ENCODE measurements at regions not wholly inside any gene's neighbourhood (a gene's known extent, or its start where the extent isn't known, plus 50 kb on each side); places are given as distances from the start of the nearest gene placed in this dataset.

DNA sequence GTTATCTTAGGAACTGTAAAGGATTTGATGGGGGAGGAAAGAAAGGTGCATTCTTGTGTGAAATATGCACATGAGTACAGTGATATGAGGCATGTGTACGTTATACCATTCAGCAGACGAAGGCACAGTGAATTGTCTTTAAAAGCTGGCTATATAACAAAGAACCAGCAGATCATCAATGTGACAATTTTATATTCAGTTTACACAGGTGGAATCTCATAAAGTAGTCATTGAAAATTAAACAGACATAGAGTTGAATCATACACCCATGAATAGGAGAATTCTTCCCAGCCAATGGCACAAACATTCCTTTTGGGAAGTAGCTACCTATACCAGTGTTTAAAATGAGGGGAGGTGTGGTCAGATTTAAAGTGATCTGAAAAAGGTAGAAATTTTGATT lies 470.3 kb downstream of the DSC3 start:
- no peak for ATAC-seq (ENCODE audit: low read depth)
- no peak for DNase-seq
- no peaks in the 10 kb centered on the region for H3K36me3 Mint-ChIP-seq
- no peak overlapping the region for H3K4me3 Mint-ChIP-seq
- POLR2A ChIA-PET, result no interaction called here
- no peak overlapping the region for H3K27ac Mint-ChIP-seq
- no peaks in the 10 kb centered on the region for H3K9me3 Mint-ChIP-seq
- no peaks in the 10 kb centered on the region for H3K27me3 Mint-ChIP-seq
- no peaks in the 10 kb centered on the region for H3K4me1 Mint-ChIP-seq

DNA sequence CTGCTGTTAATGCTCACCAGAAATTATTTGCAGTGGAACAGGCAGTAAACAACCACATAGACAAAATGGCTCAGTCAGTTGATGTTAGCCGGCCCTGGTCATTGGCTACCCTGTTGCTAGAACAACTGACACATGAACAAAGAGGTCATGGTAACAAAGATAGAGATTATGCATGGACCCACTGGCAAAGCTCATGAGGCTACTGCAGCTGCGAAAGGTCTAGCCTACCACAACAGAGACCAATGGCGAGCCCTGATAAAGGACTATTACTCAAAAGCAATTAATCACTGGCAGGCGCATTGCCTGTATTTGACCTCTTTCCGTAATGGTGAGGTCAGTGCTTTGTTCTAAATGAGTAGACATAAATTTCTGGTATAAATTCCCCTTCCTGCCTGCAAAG lies 474.2 kb downstream of the DSC3 start:
- no peaks in the 10 kb centered on the region for H3K4me1 Mint-ChIP-seq
- no peaks in the 10 kb centered on the region for H3K9me3 Mint-ChIP-seq
- no peaks in the 10 kb centered on the region for H3K27me3 Mint-ChIP-seq
- POLR2A ChIA-PET, result no interaction called here
- no peak overlapping the region for H3K27ac Mint-ChIP-seq
- DNase-seq (no peak), ATAC-seq (ENCODE audit: low read depth) (no peak)
- H3K4me3 Mint-ChIP-seq, result no peak overlapping the region
- no peaks in the 10 kb centered on the region for H3K36me3 Mint-ChIP-seq

DNA sequence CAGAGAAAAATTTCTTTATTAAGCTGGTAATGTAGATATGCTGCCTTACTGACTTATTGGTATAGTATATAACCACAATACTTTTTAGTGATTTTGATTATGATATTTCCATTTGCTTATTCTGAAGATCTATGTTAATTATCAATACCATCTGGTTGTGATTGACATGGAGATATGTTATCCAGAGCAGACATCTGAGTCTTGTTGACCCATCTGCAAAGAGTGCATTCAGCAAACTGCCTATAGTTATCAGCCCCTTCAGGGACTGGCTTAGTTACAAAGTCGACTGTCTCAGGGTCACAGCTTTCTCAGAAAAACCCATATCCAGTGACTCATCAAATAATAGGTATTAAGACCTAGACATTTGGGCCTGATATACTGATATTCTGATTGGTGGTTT lies 475.7 kb downstream of the DSC3 start:
- Mint-ChIP-seq H3K36me3 (no peaks in the 10 kb centered on the region), H3K27me3 (no peaks in the 10 kb centered on the region), H3K9me3 (no peaks in the 10 kb centered on the region), H3K4me3 (no peak overlapping the region), H3K4me1 (no peaks in the 10 kb centered on the region), H3K27ac (no peak overlapping the region)
- ATAC-seq (ENCODE audit: low read depth), result no peak
- POLR2A ChIA-PET, result no interaction called here
- DNase-seq, result no peak

DNA sequence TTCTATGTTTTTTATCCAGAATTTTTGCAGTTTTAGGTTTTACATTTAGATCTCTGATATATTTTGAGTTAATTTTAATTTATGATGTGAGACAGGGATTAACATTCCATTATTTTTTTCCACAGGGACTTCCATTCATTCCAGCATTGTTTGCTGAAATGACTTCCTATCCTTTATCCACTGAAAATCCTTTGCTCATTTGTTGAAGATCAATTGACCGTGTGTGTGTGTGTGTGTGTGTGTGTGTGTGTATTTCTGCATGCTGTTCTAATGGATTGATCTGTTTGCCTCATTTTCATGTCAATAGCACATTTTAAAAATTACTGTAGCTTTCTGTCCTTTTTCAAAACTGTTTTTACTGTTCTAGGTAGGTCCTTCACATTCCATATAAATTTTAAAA lies 480.3 kb downstream of the DSC3 start:
- ATAC-seq (ENCODE audit: low read depth) (no peak), DNase-seq (no peak)
- POLR2A ChIA-PET, result no interaction called here
- Mint-ChIP-seq H3K9me3 (no peaks in the 10 kb centered on the region), H3K27me3 (no peaks in the 10 kb centered on the region), H3K4me3 (no peak overlapping the region), H3K27ac (no peak overlapping the region), H3K4me1 (no peaks in the 10 kb centered on the region), H3K36me3 (no peaks in the 10 kb centered on the region)

DNA sequence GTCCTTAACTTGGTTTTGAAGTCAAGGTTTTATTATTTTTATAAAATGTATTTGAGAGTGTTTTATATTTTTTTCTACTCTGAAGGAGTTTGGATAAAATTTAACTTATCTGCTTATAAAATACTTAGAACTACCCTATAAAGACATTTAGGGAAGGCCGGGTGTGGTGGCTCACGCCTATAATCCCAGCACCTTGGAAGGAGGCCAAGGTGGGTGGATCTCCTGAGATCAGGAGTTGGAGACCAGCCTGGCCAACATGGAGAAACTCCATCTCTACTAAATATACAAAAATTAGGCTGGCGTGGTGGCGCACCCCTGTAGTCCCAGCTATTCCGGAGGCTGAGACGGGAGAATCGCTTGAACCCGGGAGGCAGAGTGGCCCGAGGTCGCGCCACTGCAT lies 486.4 kb downstream of the DSC3 start:
- DNase-seq (no peak), ATAC-seq (ENCODE audit: low read depth) (no peak)
- no peak overlapping the region for H3K4me3 Mint-ChIP-seq
- H3K27ac Mint-ChIP-seq, result no peak overlapping the region
- no peaks in the 10 kb centered on the region for H3K36me3 Mint-ChIP-seq
- H3K9me3 Mint-ChIP-seq, result peaks cover 7% of the 10 kb centered on the region
- no peaks in the 10 kb centered on the region for H3K27me3 Mint-ChIP-seq
- POLR2A ChIA-PET, result no interaction called here
- H3K4me1 Mint-ChIP-seq, result no peaks in the 10 kb centered on the region

DNA sequence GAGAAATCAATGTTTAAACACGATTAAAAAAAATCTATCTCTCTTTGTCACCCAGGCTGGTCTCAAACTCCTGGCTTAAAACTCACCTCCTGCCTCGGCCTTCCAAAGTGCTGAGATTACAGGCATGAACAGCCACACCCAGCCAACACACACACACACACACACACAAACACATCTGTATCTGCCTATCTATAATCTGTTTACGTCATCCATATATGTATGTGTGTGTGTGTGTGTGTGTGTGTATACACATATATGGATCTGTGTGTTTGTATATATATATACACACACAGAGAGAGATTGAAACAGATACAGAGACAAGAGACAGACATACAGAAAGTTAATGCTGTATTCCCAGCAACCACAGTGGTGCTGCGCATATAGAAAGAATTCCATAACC lies 497.1 kb downstream of the DSC3 start:
- Mint-ChIP-seq H3K9me3 (peaks cover 2% of the 10 kb centered on the region), H3K27ac (no peak overlapping the region), H3K36me3 (no peaks in the 10 kb centered on the region), H3K27me3 (no peaks in the 10 kb centered on the region), H3K4me1 (no peaks in the 10 kb centered on the region), H3K4me3 (no peak overlapping the region)
- ATAC-seq (ENCODE audit: low read depth) (no peak), DNase-seq (no peak)
- POLR2A ChIA-PET, result no interaction called here

DNA sequence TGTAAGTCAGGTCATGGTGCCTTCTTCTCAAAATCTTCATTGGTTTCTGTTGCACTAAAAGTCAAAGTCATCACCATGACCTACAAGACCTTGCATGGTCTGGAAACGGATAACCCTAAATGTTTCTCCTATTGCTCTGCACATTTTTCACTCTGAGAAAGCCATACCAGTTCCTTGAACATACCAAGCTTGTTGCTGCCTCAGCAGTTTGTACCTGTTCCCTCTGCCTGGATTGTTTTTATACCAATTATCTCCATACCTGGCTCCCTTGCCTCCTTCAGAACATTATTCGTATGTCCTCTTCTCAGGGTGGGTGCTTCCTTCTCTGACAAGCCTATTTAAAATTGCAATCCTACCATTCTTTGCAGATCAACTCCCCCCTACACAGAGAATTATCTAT lies 498.4 kb downstream of the DSC3 start:
- Mint-ChIP-seq H3K36me3 (no peaks in the 10 kb centered on the region), H3K4me3 (no peak overlapping the region), H3K27ac (no peak overlapping the region), H3K9me3 (peaks cover 6% of the 10 kb centered on the region), H3K4me1 (no peaks in the 10 kb centered on the region), H3K27me3 (no peaks in the 10 kb centered on the region)
- DNase-seq (no peak), ATAC-seq (ENCODE audit: low read depth) (no peak)
- POLR2A ChIA-PET, result no interaction called here

DNA sequence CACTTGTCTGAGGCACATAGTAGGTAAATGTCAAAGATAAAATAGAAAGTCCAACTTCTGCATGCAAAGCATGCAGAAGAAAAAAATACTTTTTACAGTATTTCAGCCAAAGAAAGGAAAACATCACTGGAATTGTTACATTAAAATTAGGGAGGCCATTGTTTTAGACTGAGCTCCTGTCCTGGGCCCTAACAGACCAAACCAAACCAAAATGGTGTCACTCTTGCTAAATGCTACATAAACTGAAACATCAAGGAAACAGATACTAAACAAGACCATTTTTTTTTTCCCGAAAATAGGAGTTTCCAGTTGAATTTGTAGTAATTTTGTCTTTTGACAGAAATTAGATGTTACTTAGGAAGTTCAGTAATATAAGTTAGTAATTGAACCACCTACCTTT lies 508.8 kb downstream of the DSC3 start:
- POLR2A ChIA-PET, result no interaction called here
- DNase-seq (no peak), ATAC-seq (ENCODE audit: low read depth) (no peak)
- H3K27me3 Mint-ChIP-seq, result no peaks in the 10 kb centered on the region
- no peaks in the 10 kb centered on the region for H3K36me3 Mint-ChIP-seq
- peaks cover 1% of the 10 kb centered on the region for H3K9me3 Mint-ChIP-seq
- H3K27ac Mint-ChIP-seq, result no peak overlapping the region
- H3K4me1 Mint-ChIP-seq, result no peaks in the 10 kb centered on the region
- H3K4me3 Mint-ChIP-seq, result no peak overlapping the region

DNA sequence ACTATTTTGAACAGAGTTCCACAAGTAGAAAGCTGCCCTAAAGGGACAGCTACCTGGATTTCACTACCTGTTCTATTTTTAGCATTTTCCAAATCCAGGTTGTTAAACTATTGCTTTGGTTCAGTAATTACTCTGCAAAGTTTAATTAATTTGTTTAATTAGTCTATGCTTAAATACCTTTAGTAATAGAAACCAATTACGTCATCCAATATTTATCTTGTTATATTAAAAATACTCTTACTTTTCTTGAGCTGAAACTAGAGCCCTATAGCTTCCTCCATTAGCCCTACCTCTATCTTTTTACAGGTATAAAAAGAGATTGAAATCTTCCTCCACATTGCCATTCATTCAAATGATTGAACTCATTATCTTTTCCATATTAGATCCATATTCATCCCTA lies 514.6 kb downstream of the DSC3 start:
- Mint-ChIP-seq H3K4me3 (no peak overlapping the region), H3K36me3 (no peaks in the 10 kb centered on the region), H3K9me3 (no peaks in the 10 kb centered on the region), H3K27ac (no peak overlapping the region), H3K27me3 (no peaks in the 10 kb centered on the region), H3K4me1 (no peaks in the 10 kb centered on the region)
- POLR2A ChIA-PET, result no interaction called here
- no peak for ATAC-seq (ENCODE audit: low read depth)
- no peak for DNase-seq

DNA sequence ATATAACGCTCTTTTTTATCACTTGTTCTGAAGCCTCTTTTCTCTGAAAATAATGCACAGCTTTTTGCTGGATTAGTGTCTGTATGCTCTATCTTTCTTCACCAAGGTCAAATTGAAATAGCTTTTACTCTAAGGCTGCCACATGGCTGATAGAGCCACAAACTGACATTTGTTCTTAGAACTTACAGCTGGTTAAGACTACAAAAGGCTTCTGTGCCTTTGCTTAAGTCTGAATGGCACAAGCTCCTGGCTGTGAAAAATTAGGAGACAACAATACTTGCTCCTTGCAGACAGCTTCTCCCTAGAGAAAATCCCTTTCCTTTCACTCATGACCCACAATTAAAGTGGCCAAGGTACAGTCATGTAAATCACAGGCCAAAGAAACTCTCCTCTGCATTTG lies 515.3 kb downstream of the DSC3 start:
- Mint-ChIP-seq H3K27me3 (no peaks in the 10 kb centered on the region), H3K4me3 (no peak overlapping the region), H3K36me3 (no peaks in the 10 kb centered on the region), H3K4me1 (no peaks in the 10 kb centered on the region), H3K27ac (no peak overlapping the region), H3K9me3 (no peaks in the 10 kb centered on the region)
- POLR2A ChIA-PET, result no interaction called here
- DNase-seq, result no peak
- ATAC-seq (ENCODE audit: low read depth), result no peak

DNA sequence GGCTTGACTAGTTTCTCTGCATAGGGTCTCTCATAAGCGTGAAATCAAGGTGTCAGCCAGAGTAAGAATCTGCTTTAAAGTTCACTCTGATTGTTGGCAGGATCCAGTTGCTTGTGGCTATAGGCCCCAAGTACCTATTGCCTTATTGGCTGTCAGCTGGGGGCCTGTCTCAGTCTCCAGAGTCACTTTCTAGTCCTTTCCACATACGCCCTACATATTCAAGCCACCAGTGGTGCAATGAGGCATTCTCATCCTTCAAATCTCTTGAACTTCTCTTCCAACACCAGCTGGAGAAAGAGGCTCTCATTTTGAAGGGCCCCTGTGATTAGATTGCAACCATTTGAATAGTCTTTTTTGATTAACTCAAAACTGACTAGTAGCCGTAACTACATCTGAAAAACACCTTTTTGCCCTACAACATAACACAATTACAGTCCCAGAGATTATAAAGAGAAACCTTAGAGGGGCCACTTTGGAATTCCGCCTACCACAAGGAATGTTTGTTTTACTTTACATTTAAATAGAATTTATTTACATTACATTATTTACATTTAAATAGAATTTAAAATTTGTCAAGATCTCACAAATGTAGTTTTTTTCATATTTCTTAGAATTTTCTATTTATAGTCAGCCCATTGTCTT lies 520.1 kb downstream of the DSC3 start:
- no peak for DNase-seq
- no peaks in the 10 kb centered on the region for H3K9me3 Mint-ChIP-seq
- no peak for ATAC-seq (ENCODE audit: low read depth)
- H3K4me3 Mint-ChIP-seq, result no peak overlapping the region
- H3K36me3 Mint-ChIP-seq, result no peaks in the 10 kb centered on the region
- no peaks in the 10 kb centered on the region for H3K27me3 Mint-ChIP-seq
- H3K27ac Mint-ChIP-seq, result no peak overlapping the region
- POLR2A ChIA-PET, result no interaction called here
- no peaks in the 10 kb centered on the region for H3K4me1 Mint-ChIP-seq

DNA sequence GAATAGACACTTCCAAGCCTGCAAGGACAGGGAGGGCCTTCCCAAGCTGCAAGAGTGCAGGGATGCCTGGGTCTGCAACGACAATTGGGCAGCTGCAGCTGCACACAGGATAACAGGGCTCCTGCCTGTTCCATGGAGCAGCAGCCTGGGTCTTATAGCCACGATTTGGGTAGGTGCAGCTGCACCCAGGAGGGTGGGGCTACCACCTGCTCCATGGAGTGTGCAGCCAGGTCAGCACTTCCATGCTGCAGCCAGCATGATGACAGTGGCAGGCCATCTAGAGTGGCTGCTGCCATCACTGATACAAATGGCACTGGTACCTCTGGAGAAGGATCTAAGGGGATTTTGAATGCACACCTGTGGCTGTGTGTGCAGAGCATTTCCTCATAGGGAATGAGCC lies 528.5 kb downstream of the DSC3 start:
- H3K27me3 Mint-ChIP-seq, result no peaks in the 10 kb centered on the region
- H3K27ac Mint-ChIP-seq, result no peak overlapping the region
- DNase-seq (no peak), ATAC-seq (ENCODE audit: low read depth) (no peak)
- no peaks in the 10 kb centered on the region for H3K36me3 Mint-ChIP-seq
- H3K4me1 Mint-ChIP-seq, result no peaks in the 10 kb centered on the region
- POLR2A ChIA-PET, result no interaction called here
- H3K9me3 Mint-ChIP-seq, result peaks cover 4% of the 10 kb centered on the region
- H3K4me3 Mint-ChIP-seq, result no peak overlapping the region

DNA sequence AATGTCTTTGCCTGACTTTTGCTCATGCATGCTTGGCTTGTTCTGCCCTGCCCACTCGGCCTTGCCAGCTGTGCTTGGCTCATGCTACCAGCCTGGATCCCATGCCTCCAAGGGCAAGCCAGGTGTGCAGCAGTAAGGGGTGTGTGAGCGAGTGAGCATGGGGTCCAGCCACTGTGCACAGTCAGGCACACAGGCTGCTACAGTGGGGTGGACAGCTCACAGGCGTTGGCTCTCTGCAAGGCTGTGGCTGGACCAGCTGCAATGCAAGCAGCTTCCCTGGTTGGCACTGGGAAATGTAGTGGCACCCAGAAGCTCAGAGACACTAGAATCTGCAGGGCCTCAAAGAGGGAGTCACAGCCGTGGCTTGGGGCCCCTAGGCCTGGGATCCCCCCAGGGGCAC lies 529.7 kb downstream of the DSC3 start:
- H3K27ac Mint-ChIP-seq, result no peak overlapping the region
- ATAC-seq (ENCODE audit: low read depth) (no peak), DNase-seq (no peak)
- H3K4me1 Mint-ChIP-seq, result no peaks in the 10 kb centered on the region
- no peaks in the 10 kb centered on the region for H3K27me3 Mint-ChIP-seq
- no peaks in the 10 kb centered on the region for H3K36me3 Mint-ChIP-seq
- H3K9me3 Mint-ChIP-seq, result peaks cover 4% of the 10 kb centered on the region
- H3K4me3 Mint-ChIP-seq, result no peak overlapping the region
- POLR2A ChIA-PET, result no interaction called here

DNA sequence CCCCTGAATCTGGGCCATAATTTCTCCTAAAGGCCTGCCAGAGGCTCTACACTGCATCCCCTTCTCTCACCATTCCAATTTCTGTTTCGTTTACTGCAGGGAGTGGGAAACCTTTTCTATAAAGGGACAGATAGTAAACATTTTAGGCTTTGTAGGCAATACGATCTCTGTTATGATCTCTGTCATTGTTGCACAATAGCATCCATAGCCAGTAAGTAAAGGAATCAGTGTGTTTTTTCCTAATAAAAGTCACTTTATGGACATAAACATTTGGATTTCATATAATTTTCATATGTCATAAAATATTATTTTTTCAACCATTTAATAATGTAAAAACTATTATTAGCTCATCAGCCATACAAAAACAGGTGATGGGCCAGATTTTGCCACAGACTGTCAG lies 531.7 kb downstream of the DSC3 start:
- no peak for DNase-seq
- no peak overlapping the region for H3K4me3 Mint-ChIP-seq
- H3K9me3 Mint-ChIP-seq, result peaks cover 3% of the 10 kb centered on the region
- H3K27ac Mint-ChIP-seq, result no peak overlapping the region
- no peaks in the 10 kb centered on the region for H3K4me1 Mint-ChIP-seq
- POLR2A ChIA-PET, result no interaction called here
- H3K27me3 Mint-ChIP-seq, result no peaks in the 10 kb centered on the region
- H3K36me3 Mint-ChIP-seq, result no peaks in the 10 kb centered on the region
- no peak for ATAC-seq (ENCODE audit: low read depth)

DNA sequence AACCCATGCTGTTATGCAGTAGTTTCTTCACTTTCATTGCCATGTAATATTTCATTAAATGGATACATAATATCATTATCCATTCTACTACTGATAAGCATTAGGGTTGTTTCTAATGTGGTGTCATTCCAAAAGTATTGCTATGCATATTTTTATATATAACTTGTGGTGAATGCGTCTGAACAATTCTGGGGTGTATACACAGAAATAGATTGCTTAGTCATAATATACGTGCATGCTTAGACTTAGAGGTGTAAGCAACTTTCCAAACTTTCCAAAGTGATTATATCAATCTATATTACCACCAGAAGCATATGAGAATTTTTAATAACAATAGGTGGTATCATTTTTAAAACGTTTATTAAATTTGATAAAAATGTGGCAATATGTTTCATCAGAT lies 540.9 kb downstream of the DSC3 start:
- no peaks in the 10 kb centered on the region for H3K4me1 Mint-ChIP-seq
- no peak overlapping the region for H3K27ac Mint-ChIP-seq
- no peak overlapping the region for H3K4me3 Mint-ChIP-seq
- H3K27me3 Mint-ChIP-seq, result no peaks in the 10 kb centered on the region
- H3K36me3 Mint-ChIP-seq, result no peaks in the 10 kb centered on the region
- H3K9me3 Mint-ChIP-seq, result no peaks in the 10 kb centered on the region
- DNase-seq, result no peak
- ATAC-seq (ENCODE audit: low read depth), result no peak
- POLR2A ChIA-PET, result no interaction called here

Measured in activated naive CD8-positive, alpha-beta T cell treated with anti-CD3 and anti-CD28 coated beads, Interleukin-2, amount 10 ng/mL, durations not matched to agents 7 days and 5 days (primary cell).